GM12875 (cell line): ENCODE measurements at regions not wholly inside any gene's neighbourhood (a gene's known extent, or its start where the extent isn't known, plus 50 kb on each side); places are given as distances from the start of the nearest gene placed in this dataset.

Experiments used
- H3K4me3 ChIP-seq: one replicate; pipeline ENCODE4 v1.5.1; 2011; ENCODE audit warnings: low read depth, low read length, control low read depth
- TF ChIP-seq, protein P1 (sequence below): IDR thresholded peaks from 2 replicates; pipeline ENCODE4 v1.5.1; 2011; ENCODE audit warnings: low read depth, mild to moderate bottlenecking, control low read depth, inconsistent platforms, low read length, moderate library complexity, borderline replicate concordance; ENCODE audit not compliant: insufficient read depth

DNA sequence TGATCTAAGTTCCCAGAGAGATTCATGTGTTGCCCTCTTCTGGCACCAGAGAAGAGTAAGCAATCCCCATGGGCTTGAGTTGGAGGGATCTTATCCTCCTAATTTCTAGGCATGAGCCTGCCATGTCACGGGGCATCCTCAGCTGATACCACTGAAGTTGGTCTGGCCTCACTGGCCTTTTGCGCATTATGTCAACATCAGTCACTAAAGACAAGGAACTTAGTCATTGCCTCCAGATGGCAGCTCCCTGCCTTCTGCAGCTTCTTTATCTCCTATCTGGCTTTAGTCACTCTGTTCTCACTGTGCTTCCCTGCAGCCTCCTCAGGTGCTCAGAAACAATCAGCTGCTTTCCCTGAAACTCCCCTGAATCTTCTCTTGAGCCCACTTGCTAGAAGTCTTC is 312.2 kb downstream of the ADGRG6 start:
- TF ChIP-seq, protein P1, sequence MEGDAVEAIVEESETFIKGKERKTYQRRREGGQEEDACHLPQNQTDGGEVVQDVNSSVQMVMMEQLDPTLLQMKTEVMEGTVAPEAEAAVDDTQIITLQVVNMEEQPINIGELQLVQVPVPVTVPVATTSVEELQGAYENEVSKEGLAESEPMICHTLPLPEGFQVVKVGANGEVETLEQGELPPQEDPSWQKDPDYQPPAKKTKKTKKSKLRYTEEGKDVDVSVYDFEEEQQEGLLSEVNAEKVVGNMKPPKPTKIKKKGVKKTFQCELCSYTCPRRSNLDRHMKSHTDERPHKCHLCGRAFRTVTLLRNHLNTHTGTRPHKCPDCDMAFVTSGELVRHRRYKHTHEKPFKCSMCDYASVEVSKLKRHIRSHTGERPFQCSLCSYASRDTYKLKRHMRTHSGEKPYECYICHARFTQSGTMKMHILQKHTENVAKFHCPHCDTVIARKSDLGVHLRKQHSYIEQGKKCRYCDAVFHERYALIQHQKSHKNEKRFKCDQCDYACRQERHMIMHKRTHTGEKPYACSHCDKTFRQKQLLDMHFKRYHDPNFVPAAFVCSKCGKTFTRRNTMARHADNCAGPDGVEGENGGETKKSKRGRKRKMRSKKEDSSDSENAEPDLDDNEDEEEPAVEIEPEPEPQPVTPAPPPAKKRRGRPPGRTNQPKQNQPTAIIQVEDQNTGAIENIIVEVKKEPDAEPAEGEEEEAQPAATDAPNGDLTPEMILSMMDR = no peak
- H3K4me3 ChIP-seq = no peak overlapping the region

DNA sequence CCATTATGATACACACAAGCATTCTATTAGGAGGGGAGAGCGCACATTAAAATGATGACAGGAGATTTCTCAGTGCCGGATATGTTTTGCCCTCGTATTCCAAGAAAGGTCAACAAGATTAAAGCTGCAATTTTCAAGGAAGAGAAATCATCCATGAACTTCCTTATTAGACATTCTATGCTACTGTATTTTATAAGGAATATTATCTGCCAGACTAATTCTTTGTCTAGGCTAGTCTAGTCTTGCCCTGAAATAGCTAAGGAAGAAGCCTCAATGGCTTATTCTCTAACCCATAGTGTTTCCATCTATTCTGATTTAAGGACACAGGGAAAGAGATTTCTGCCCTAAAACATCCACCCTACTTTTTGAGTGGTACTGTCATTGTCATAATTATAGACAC is 315.4 kb downstream of the ADGRG6 start:
- TF ChIP-seq, protein P1 = no peak
- H3K4me3 ChIP-seq = no peak overlapping the region

DNA sequence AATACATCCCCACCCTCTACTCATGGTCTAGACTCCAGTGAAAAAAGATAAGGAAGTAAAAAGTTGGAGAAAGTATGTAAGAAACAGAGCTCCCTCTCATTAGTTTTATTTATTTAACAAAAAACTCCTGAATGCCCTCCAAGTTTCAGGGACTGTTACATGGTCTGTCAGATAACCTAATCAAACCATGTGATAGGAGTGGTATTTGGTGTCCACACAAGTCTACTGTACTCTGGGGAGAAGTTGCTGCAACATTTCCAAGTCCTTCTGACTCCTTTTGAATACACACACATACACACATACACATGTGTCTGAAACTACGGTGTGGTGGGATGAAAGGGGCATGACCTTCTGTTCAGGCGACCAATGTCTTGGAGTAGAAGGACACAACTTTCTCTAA is 320.0 kb downstream of the ADGRG6 start:
- no peak overlapping the region for H3K4me3 ChIP-seq
- TF ChIP-seq, protein P1 = no peak

DNA sequence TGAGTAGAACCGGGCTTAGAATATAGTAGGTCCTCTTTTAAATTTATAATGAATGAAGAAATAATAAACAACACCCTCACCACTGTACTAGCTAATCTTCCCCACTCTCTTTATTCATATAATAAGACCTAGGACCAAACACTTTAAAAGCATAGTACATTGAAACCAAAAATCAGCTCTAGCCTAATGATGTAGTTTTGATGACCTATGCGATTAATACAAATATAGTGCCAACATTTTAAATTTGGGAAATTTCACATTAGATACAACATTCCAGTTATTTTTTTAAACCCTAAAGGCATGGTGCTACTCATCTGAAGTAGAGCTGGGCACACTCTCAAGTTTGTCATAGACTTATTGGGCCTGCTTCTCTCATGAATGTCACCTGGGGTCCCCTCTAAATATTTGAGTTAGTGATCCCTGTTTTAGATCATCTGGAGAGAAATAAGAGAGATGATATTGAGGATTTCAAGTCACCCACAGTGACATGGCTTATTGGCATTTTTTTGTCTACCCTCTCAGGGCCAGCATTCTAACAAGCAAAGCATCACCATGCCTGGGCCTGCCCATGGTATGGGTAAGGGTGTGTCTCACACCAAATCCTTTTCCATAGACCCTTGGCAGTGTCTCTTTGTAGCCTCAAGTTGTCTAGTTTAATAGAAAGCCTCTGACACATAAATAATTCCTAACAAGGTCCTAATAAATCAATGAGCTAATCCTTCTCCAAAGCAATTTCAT is 319.8 kb downstream of the HIVEP2 start:
- H3K4me3 ChIP-seq = no peak overlapping the region
- TF ChIP-seq, protein P1 = no peak

DNA sequence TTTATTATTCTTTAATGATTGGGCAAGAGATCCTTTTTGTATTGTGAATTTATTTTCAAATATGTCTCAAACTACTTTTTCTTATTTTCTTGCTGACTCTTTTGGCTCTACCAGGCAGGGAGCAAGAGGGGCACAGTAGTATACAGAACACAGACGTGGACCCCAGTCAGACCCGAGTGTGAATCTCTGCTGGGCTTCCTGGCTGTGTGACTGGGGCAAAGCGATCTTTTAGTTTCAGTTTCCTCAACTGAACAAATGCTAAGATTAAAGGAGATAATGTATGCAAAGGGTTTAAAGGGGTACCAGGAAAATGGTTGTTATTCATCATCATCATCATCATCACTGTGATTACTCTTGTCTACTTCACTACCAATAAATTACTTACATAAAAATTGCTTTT is 317.5 kb downstream of the HIVEP2 start:
- no peak overlapping the region for H3K4me3 ChIP-seq
- TF ChIP-seq, protein P1 = no peak

DNA sequence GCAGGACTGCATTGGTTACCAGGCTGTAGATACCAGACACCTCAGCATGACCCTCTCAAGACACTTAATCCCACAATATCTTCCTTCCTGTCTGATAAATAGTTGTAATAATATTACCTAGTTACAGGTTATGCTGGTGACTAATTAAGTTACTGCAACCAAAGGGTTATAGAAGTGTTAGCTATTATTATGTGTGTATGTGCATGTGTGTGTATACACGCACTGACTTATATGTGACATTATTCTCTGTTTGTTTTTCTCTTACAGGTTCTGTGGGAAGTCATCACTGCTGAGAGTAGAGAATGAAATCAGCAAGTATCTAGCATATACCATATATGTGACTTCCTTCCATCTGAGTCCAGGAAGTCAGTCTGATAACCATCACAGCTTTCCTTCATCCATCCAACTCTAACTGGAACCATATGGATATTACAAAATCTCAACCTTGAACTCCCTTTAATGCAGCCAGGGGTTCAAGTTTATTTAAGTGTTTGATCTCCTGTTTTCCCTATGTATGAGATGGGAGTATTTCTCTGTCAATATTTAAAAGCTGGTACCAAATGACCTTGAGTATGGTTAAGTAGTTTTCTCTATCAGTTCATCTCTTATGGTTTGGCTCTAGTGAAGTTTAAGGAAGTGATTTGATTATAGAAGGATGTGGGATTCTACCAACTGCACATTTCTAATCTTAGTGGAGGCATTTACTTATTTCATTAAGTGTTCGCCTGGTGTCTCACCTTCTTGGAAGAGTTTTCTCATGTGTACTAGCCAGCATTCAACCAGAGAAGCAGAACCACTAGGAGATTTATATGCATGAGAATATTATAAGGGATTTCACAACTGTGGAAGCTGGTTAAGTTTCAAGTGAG is 313.2 kb downstream of the HIVEP2 start:
- H3K4me3 ChIP-seq = no peak overlapping the region

More for the DNA sequence above, 313.2 kb downstream of the HIVEP2 start:
- TF ChIP-seq, protein P1 = no peak
